Ovary (tissue), 7 donors: ENCODE measurements at regions not wholly inside any gene's neighbourhood (a gene's known extent, or its start where the extent isn't known, plus 50 kb on each side); places are given as distances from the start of the nearest gene placed in this dataset.
A peak's percentile ranks its signal among the peaks of the same experiment; 100 is the strongest.

Experiments used
- DNase-seq, 5 donors: peaks; one replicate each; pipeline ENCODE4 v3.0.0-alpha.2; 2019 to 2020
- H3K27ac ChIP-seq, 2 donors: fragments of 200-600 bp; one replicate each; pipeline versions ENCODE4 v1.5.1 to v1.8.0; 2019 to 2022
- H3K27me3 ChIP-seq: fragments of 200-600 bp; one replicate; pipeline ENCODE4 v1.8.0; 2022
- H3K36me3 ChIP-seq: fragments of 200-600 bp; sonication (generic); one replicate; pipeline ENCODE4 v1.5.1; 2019
- H3K4me1 ChIP-seq: one replicate; pipeline ENCODE4 v1.8.1; 2013; ENCODE audit warnings: mild to moderate bottlenecking, moderate library complexity; ENCODE audit not compliant: insufficient read depth
- H3K4me3 ChIP-seq: fragments of 200-600 bp; sonication (generic); one replicate; pipeline ENCODE4 v1.5.1; 2017
- H3K9me3 ChIP-seq, 2 donors: fragments of 200-600 bp in 1 of 2; sonication (generic) in 1 of 2; one replicate each; pipeline versions ENCODE4 v1.5.1 to v1.8.1; 2013 to 2019; ENCODE audit warnings: mild to moderate bottlenecking in 1 of 2, moderate library complexity in 1 of 2
- CTCF ChIP-seq, 3 donors: fragments of 450-650 bp in 2 of 3; fragments of 200-600 bp in 1 of 3; IDR thresholded peaks; one replicate each; pipeline versions ENCODE4 v1.5.1 to v1.8.0; 2016 to 2022; ENCODE audit warnings: antibody characterized with exemption in 3 of 3, mild to moderate bottlenecking in 1 of 3
- EP300 ChIP-seq: sonication (generic); formaldehyde crosslinking; IDR thresholded peaks from one replicate; pipeline ENCODE4 v1.6.1; 2017; ENCODE audit warnings: antibody characterized with exemption
- POLR2A ChIP-seq: fragments of 450-650 bp; IDR thresholded peaks from one replicate; pipeline ENCODE4 v1.6.1; 2017; ENCODE audit warnings: antibody characterized with exemption, mild to moderate bottlenecking, moderate library complexity
- WGBS, 3 donors: extraction: QIAGEN DNeasy Blood & Tissue Kit in 1 of 3; methylation state at CpG; one replicate each; pipeline versions ENCODE4 v1.1.5 to v1.1.7; 2013 to 2017; 5-methylcytosine and 5-hydroxymethylcytosine counted together
- intact Hi-C, 4 donors: fragments of 100-400 bp; cut with DNase I; formaldehyde crosslinking; loops; one replicate each; pipeline versions ENCODE4 v1.11.0 to v1.15.1; 2022 to 2023
- donor health status: DM: no; HTN: no; CAD: no; lungs with moderate emphysema.
- donor health status: DM: no; HTN: no; CAD: no.
- donor health status: Bipolar disorder and iron deficiency.
- donor health status: DM: no; HTN: no; CAD: no.
- donor health status: DM: yes; HTN: yes; CAD: no.

DNA sequence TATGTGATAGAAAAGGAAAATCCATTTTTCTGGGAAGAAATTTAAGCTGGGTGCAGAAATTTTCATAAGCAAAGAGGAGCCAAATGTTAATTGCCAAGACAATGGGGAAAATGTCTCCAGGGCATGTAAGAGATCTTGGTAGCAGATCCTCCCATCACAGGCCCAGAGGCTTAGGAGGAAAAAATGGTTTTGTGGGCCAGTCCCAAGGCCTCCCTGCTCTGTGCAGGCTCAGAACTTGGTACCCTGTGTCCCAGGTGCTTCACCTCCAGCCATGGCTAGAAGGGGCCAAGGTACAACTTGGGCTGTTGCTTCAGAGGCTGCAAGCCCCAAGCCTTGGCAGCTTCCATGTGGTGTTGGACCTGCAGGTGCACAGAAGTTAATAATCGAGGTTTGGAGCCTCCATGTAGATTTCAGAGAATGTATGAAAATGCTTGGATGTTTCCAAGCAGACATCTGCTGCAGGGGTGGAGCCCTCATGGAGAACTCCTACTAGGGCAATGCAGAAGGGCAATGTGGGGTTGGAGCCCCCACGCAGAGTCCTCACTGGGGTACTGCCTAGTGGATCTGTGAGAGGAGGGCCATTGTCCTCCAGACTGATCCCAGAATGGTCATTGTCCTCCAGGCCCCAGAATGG lies 77.7 kb upstream of the ATP2B1 start:
- no peak for TF ChIP-seq CTCF (IDR thresholded peaks at IDR 0.05)
- no peak for TF ChIP-seq EP300
- TF ChIP-seq POLR2A, result no peak
- intact Hi-C loops, result no loop called here
- 91 to 98% (median 95%) methylated on average over 2 of the region's 2 CpGs for WGBS, 3 donors
- Histone ChIP-seq H3K27ac (no peak overlapping the region), H3K9me3 (peaks cover 0 to 4% of the 10 kb centered on the region in 2 donors), H3K36me3 (no peaks in the 10 kb centered on the region), H3K4me3 (no peak overlapping the region), H3K27me3 (no peaks in the 10 kb centered on the region), H3K4me1 (no peaks in the 10 kb centered on the region)
- DNase-seq, result no peak

GRCh38 chr12:89783359-89784060 lies 74.9 kb upstream of the ATP2B1 start:
- TF ChIP-seq EP300 (no peak), POLR2A (no peak), CTCF (IDR thresholded peaks at IDR 0.05) (no peak)
- DNase-seq, result peak in 1 of 5 donors; percentile 14
- no peak overlapping the region for H3K4me3 ChIP-seq
- no peak overlapping the region for H3K27ac ChIP-seq
- H3K27me3 ChIP-seq, result no peaks in the 10 kb centered on the region
- H3K36me3 ChIP-seq, result no peaks in the 10 kb centered on the region
- peaks cover 0 to 4% of the 10 kb centered on the region in 2 donors for H3K9me3 ChIP-seq
- intact Hi-C loops, result no loop called here
- no peaks in the 10 kb centered on the region for H3K4me1 ChIP-seq
- 5 to 14% (median 11%) methylated on average over 3 of the region's 3 CpGs for WGBS, 3 donors

GRCh38 chr12:89782807-89783206 lies 74.2 kb upstream of the ATP2B1 start:
- H3K36me3 ChIP-seq, result no peaks in the 10 kb centered on the region
- peaks cover 0 to 4% of the 10 kb centered on the region in 2 donors for H3K9me3 ChIP-seq
- WGBS, 3 donors, result 32 to 62% (median 52%) methylated on average over 1 of the region's 1 CpG
- no peaks in the 10 kb centered on the region for H3K4me1 ChIP-seq
- no peak for DNase-seq
- intact Hi-C loops, result no loop called here
- no peak for TF ChIP-seq CTCF (IDR thresholded peaks at IDR 0.05)
- no peak overlapping the region for H3K27ac ChIP-seq
- H3K27me3 ChIP-seq, result no peaks in the 10 kb centered on the region
- H3K4me3 ChIP-seq, result no peak overlapping the region

DNA sequence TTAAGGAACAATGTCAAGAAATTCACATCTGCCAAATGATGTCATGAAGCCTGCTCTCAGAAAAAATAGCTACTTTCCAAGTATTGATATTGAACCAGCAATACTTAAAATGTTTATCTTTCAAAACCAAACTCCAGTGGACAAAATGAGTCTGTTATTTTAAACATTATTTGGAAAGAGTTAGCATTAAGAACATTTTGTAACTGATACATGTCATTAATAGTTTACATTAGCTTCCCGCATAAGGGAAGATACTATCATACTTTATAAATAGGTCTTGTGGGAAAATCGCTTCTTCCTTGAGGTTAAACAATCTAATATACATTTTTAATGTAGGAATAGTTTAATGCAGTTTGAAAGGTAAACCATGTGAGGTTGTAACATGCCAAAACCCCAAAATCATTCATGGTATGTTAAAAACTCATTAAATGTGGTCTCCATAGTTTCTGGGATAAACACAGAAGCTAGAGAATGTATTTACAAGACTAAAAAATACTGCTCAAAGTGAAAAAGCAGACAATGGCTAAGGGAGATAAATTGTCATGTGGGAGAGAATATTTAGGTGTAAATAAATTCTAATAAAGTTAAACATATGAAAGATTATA lies 73.4 kb upstream of the ATP2B1 start:
- peaks cover 0 to 4% of the 10 kb centered on the region in 2 donors for H3K9me3 ChIP-seq
- no peak for DNase-seq
- H3K4me1 ChIP-seq, result no peaks in the 10 kb centered on the region
- intact Hi-C loops, result no loop called here
- H3K27me3 ChIP-seq, result no peaks in the 10 kb centered on the region
- TF ChIP-seq POLR2A (no peak), CTCF (IDR thresholded peaks at IDR 0.05) (no peak), EP300 (no peak)
- no peaks in the 10 kb centered on the region for H3K36me3 ChIP-seq
- H3K27ac ChIP-seq, result no peak overlapping the region
- 60 to 81% (median 64%) methylated on average over 2 of the region's 2 CpGs for WGBS, 3 donors
- H3K4me3 ChIP-seq, result no peak overlapping the region
